ENCODE measurements at regions not wholly inside any gene's neighbourhood (a gene's known extent, or its start where the extent isn't known, plus 50 kb on each side); places are given as distances from the start of the nearest gene placed in this dataset.

GRCh38 chr12:31866523-31866922 lies 92.7 kb upstream of the RESF1 start:
- no peak for DNase-seq

DNA sequence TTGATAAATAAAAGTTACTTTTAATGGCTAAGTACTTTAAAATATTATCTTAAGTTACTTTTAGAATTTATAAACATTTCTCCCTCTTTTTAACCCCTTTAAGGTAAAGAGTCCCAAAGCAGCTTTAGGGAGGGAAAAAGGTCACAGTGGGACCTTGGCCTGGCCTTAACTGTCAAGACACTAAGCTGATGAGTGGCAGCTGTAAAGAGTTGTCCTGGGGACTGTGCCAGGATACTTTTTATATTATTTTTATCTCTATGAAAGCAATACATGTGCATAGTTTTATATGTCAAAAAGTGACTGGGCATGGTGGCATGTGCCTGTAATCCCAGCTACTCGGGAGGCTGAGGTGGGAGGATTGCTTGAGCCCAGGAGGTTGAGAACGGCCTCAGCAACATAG lies 94.2 kb upstream of the RESF1 start:
- no peak for DNase-seq

DNA sequence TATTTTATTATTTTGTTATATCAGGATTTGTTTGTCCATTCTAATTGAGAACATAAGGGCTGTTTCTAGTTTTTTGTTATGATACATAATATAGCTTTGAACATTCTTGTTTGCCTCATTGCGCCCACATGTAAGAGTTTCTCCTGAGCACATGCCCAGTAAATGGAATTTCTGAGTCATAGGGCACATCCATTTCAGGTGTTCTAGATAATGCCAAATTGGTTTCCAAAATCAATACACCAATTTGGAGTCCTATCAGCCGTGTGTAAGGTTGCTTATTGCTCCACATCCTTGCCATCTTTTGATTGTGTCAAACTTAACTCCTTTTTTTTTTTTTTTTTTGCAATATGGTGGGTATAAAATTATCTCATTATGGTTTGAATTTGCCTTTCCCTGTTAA lies 97.9 kb upstream of the RESF1 start:
- no peak for DNase-seq

GRCh38 chr12:31860401-31860800 lies 98.8 kb upstream of the RESF1 start:
- DNase-seq, result no peak

DNA sequence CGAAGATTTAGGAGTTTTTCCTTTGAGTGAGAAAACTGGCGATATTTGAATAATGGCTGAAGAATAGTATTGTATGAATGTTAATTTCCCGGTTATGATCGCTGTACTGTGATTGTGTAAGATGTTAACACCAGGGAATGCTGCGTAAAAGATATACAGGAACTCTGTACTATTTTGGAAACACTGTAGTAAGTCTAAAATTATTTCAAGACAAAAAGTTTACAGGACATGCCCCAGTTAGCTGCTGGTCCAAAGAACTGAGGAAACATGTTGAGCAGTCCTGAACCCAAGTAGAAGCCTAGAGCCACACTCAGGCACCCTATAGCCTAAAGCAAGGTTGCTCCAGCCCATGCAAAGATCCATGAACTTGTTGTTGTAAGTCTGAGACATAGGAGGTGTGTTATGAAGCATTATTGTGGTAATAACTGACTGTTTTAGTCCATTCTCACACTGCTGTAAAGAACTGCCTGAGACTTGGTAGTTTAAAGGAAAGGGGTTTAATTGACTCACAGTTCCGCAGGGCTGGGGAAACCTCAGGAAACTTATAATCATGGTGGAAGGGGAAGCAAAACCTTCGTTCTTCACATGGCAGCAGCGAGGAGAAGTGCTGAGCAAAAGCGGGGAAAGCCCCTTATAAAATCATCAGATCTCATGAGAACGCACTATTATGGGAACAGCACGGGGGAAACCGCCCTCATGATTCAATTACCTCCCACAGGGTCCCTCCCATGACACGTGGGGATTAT lies 99.8 kb upstream of the RESF1 start:
- DNase-seq, result no peak

DNA sequence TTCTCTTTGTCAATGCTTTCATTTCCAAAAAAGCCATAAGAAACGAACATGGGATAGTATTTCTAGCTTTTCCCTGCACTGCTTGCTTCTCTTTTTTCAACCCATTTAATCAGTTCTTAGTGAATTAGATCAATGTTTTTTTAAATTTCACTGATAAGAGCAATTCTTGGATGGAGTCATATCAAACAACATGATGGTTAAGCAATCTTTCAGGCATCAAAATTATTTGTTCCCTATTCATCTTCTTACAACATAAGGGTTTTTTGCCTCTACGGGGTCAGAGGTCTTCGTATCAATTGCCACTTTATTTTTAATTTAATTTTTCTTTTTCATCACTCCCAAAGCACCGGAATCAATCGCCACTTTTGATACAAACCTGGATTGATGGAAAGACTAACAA lies 103.8 kb upstream of the RESF1 start:
- no peak for DNase-seq

GRCh38 chr12:31853977-31854376 lies 105.2 kb upstream of the RESF1 start:
- no peak for DNase-seq

- no peak for DNase-seq
Measured at GRCh38 chr12:31853520-31853919, 105.7 kb upstream of the RESF1 start.

- no peak for DNase-seq
Measured at GRCh38 chr12:31850268-31850667, 108.9 kb upstream of the RESF1 start.

DNA sequence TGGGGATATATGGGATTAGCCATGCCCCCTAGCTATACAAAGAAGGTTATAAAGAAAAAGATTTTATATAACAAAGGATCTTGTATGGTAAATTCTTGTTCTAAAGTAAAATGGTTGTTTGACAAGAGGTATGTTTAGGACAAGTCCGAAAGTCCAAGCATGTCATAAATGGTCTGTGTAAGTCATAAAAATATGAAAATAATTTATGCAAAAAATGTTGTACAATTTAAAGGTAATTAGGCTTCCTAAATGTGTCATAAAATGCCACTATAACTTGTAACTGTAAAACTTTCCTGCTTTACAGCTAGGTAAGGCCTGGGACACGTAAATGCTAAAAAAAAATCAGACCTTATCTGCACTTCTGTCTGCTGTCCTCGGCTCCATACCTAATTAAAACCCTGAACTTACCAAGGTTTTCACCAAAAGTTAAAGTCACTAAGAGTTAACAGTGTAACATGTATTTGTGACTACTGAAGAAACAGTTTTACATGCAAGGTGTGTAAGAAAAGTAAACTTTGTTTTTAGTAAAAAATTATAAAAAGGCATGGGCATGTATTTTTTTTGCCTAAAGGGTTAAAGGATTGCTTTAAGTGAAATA lies 110.0 kb upstream of the RESF1 start:
- DNase-seq, result no peak

GRCh38 chr12:31846405-31846804 lies 112.8 kb upstream of the RESF1 start:
- no peak for DNase-seq

GRCh38 chr12:31845613-31846322 lies 113.4 kb upstream of the RESF1 start:
- DNase-seq, result no peak

DNA sequence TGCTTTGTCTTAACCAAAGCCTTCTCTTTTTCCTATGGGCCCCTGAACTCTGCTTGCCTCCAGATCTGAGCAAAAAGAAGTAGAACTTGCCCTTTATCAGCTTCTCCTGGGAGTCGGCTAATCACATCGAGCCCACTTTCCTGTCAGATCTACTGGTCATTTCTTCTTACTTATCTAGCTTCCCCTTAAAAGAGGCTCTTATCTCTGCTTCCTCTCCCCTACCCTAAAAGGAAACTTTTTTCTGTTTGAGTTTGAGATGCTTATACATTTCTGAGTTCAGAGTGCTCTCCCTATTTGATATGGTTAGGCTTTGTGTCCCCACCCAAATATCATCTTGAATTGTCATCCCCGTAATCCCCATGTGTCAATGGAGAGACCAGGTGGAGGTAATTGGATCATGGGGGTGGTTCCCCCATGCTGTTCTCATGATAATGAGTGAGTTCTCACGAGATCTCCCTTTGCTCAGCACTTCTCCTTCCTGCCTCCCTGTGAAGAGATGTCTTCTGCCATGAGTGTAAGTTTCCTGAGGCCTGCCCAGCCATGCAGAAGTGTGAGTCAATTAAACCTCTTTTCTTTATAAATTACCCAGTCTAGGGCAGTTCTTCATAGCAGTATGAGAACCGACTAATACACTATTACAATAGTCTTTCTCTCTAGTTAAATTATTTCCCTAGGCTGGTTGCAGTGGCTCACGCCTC lies 114.7 kb upstream of the AMN1 start:
- no peak for DNase-seq

- no peak for DNase-seq
Measured at GRCh38 chr12:31837913-31838312, 109.1 kb upstream of the AMN1 start.

- DNase-seq, result no peak
Measured at GRCh38 chr12:31835276-31835882, 106.6 kb upstream of the AMN1 start.

- DNase-seq, result no peak
Measured at GRCh38 chr12:31834150-31834549, 105.3 kb upstream of the AMN1 start.

- DNase-seq, result peak; percentile 62
Measured at GRCh38 chr12:31832740-31833729, 104.2 kb upstream of the AMN1 start.

DNA sequence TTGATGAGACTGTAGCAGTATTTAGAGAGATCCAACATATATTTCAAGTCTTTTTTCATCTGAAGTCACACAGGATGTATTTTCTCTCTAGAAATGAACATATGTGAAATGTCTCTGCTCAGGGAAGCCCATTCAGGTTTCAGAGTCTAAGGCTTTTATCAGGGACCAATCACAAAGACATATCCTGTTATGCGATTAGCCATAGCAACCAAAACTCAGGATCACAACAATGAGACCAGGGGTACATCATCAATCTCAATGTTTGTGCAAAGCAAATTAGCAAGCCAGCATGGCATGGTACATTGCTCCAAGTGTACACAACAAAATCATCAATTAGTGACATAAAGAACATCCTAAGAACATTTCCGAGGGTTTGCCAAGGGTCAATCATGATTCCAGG lies 99.2 kb upstream of the AMN1 start:
- no peak for DNase-seq

GRCh38 chr12:31822761-31823160 lies 93.9 kb upstream of the AMN1 start:
- DNase-seq, result no peak

GRCh38 chr12:31821484-31821883 lies 92.7 kb upstream of the AMN1 start:
- peak; percentile 16 for DNase-seq

DNA sequence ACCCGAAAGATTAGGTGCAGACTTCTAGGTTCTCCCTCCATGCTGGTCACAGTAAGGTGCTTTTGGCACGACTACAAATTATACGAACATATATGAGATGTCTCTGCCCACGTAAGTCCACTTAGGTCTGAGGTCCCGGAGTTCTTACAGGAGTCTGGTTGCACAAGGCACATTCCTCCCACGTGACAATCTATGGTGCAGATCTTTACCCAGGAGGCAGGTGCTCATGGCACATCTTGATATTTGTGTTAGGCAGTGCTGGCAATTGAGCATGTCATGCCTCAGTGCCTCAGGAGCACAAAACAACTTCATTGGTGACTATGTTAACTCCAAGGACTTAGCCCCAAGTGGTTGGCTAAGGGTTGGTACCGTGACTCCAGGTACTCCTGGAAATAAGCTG lies 92.0 kb upstream of the AMN1 start:
- no peak for DNase-seq

DNA sequence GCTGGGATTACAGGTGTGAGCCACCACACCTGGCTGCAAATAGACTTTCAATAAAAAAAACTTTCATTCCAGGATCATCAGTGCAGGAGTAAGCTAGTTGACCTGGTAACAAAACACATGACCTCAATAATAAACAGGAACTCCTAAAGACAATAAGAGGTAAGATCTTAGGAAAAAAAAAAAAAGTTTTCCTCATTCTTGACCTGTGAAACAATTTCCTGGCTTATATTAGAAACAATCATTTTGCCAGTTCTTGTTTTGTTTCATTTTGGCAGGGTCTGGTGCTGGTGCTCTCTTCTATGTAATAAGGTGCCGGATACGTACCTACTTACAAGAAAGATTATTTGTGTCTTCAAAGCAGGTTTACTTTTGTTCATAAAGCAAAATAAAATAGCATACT lies 90.6 kb upstream of the AMN1 start:
- DNase-seq, result no peak
